Stimulated activated CD4-positive, alpha-beta T cell treated with anti-CD3 and anti-CD28 coated beads, Interleukin-1b, Interleukin-23, amount 100 ng/mL, for 24 hours (primary cell): ENCODE measurements at regions not wholly inside any gene's neighbourhood (a gene's known extent, or its start where the extent isn't known, plus 50 kb on each side); places are given as distances from the start of the nearest gene placed in this dataset.
"Not testable (repeated sequence)": the region's sequence is repeated elsewhere in the genome, so short reads cannot be mapped to it uniquely, and the experiment has no call there.

ENCODE experiments used
- DNase-seq, 4 experiments: peaks; one replicate each; pipeline ENCODE4 v3.0.0-alpha.2; 2020; ENCODE audit warnings: low read depth in 4 of 4, low spot score in 1 of 4

DNA sequence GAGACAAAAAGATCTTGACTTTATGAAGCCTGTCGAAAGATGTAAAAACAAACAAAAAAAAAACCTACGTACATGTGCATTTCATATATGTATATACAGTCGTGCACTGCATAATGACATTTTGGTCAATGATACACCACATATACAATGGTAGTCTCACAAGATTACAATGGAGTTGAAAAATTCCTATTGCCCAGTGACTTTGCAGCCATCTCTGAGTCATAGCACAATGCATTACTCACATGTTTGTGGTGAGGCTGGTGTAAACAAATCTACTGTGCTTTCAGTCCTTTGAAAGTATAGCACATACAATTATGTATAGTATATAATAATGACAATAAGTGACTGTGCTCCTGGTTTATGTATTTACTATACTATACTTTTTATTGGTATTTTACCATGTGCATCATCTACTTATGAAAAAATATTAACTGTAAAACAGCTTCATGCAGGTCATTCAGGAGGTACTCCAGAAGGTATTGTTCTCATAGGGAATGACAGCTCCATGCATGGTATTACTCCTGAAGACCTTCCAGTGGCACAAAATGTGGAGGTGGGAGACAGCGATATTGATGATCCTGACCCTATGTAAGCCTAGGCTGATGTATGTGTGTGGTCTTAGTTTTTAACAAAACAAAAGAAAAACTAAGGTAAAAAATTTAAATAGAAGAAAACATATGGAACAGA lies 73.7 kb upstream of the FST start:
- DNase-seq, result no peak

DNA sequence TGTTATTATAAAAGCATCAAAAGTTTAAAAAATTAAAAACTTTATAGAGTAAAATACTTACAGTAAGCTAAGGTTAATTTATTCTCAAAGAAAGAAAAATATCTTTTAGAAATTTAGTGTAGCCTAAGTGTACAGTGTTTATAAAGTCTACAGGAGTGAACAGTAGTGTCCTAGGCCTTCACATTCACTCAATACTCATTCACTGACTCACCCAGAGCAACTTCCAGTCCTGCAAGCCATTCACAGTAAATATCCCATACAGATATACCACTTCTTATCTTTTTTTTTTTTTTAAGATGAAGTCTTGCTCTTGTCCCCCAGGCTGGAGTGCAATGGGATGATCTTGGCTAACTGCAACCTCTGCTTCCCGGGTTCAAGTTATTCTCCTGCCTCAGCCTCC lies 73.1 kb upstream of the FST start:
- DNase-seq, result no peak

DNA sequence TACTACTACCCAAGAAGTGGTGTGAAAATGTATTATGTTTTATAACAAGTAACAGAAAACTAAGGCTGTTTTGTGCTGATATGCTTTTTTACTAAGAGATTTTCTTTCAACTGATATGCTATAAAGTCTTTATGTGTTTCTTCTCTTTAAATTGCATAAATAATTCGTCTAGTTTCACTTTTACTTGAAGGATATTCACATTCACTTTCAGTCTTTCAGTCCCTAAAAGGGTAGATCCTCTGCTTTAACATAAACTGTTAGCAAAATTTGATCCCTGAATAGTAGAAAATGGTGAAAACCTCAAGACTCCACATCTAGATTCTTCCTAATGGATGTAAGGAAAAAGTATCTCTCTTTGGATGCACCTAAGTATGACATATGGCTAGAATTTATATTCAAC lies 69.0 kb upstream of the FST start:
- DNase-seq, result no peak

DNA sequence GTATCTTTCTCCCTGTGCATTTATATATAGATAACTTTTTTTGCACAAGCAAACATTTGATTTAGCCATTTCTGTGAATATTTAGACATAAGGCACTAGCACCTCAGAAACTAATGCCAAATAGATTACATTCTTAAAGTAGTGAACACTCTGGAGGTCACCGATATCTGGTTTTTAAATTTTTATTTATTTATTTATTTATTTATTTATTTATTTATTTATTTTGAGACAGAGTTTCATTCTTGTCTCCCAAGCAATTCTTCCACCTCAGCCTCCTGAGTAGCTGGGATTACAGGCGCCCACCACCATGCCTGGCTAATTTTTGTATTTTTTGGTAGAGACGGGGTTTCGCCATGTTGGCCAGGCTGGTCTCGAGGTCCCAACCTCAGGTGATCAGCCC lies 67.9 kb upstream of the FST start:
- DNase-seq, result not testable (repeated sequence)

DNA sequence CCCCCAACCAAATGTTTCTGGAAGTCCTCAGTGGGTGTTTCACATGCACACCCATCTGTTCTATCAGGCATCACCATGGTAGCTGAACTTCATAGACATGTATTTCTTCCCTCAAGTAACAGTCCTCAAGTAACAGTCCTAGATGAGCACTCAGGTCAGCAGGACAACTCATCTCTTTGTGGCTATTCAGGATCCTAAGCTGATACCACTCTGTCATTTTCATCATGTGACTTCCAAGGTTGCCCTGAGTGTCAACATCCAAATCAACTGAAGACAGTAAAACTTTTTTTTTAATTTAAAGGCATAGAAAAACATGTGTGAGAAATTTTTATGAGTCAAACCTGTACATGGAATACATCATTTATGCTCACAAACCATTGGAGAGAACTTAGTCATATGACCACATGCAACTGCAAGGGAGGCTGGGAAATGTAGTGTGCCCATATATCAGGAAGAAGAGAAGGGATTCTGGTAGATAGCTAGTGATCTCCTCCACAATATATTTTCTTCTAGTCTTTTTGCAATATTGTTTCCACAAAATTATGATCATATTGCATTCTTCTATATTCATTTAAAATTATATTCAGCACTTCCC lies 64.2 kb upstream of the FST start:
- DNase-seq, result no peak

DNA sequence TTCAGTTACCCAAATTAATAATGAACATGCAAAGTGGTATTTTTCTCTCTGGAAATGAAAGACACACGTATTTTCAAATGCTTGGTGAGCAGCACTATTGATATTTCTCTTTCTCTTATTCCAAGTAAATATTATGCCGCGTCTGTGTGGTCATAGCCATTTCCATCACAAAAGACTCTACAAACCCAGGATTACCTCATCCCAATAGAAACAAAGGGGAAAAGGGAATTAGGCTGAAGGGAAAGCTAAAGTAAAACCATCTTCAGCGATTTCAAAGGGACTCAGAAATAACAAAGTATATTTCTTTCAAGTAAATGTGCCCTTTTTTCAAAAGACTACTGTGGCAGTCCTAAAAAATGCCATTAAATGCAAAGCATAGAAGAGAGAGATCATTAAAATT lies 62.0 kb upstream of the FST start:
- DNase-seq, result no peak

DNA sequence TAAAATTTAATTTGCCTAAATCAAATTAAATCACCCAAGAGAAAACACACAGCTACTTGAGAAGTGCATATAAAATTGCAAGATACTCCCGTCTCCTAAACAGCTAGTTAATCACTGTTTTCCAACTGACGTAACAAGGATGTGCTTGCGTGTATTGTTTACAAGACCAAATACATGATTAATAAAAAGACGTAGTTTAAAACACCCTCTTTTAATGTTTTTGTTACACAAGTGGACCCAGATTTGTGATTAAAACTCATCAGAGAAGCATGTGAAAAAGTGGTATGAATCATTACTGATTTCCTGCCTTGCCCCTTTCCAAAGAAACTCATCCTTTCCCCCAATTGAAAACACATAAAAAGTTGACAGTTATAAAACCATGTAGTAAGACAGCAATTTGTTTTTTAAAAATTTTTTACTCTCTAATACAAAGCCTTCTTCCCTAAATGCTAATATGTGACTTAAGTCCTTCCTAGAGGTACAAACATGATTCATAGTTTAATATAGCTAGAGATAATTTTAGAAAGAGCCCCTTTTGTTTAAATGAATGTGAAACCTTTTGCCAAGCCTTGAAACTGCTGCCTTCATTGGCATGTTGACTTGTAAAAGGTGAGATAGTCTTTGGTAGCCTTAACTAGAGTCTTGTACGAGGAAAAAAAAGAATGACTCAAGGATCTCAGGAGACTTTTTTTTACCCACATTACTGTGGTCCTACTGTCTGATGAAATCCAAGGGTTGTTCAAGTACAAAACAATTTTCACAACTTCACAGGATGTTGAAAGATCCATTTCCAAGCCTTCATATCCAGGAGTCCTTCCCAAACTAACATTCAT lies 61.4 kb upstream of the FST start:
- DNase-seq, result no peak

DNA sequence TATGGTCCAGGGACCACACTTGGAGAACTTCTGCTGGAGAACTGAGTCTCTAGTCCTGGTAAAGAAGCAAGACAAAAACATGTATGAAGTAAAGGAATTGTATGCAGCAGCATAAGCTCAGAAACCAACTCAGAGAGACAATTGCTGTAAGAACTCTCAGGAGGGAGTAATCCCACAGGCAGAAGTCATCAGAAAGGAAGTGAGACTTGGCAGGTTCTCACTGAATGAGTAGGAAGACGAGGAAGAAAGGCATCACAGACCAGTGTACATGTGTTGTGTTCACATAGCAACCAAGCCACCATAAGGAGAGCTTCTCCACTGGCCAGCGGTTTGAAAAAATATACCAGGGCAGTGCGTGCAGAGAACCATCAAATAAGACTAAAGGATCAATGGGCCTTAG lies 57.9 kb upstream of the FST start:
- no peak for DNase-seq

DNA sequence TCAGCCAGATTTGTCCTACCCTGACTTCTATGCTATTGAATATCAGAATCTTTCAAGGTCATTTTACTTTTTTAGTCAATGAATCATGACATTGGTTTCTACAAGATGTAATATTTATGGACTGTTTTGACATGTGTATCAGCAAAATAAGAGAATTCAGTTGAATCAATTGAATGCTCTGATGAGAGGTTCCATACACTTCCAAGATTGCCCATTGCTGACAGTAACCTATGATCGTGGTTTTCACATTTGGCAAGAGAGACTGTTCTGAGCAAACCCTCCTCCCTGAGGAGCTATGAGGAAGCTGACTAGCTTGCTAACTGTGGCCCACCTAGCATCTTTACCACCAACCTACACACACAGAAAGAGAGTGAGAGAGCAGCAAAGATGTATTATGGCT lies 56.7 kb upstream of the FST start:
- DNase-seq, result no peak

DNA sequence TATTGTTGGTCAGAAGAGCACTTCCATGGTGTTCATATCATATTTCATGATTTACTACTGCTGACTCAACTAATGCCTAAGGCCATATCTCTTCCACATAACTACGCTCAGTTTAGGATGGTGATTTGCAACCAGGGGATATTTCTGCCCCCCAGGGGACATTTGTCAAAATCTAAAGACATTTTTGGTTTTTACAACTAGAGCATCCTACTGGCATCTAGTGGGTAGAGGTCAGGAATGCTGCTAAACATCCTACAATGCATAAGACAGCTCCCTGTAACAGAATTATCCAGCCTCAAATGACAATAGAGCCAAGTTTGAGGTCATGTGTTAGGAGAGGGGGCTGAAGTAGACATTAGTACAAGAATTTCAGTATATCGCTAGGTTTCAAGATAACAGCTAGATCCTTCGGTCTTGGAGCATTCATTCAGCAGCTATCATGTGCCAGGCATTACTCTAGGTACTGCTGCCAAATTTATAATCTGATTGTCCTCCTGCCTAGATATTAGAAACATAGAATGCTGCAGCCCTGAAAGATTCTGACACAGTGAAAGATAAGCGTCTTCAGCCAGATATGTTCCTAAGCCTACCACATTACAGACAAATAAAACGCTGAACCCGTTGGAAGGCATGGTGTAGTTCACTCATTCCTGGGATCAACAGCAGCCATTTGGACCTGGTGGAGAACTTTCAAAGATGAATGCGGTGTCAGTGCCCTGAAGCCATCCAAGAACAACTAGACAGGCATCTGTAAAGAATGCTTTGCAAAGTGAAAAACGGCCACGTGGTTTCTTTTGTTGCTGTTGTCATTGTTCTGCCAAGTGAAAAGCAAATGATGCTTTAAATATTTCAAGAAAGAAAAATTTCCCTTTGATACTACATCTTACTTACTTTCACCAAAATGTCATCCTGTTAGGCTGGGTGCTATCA lies 55.5 kb upstream of the FST start:
- DNase-seq, result no peak

DNA sequence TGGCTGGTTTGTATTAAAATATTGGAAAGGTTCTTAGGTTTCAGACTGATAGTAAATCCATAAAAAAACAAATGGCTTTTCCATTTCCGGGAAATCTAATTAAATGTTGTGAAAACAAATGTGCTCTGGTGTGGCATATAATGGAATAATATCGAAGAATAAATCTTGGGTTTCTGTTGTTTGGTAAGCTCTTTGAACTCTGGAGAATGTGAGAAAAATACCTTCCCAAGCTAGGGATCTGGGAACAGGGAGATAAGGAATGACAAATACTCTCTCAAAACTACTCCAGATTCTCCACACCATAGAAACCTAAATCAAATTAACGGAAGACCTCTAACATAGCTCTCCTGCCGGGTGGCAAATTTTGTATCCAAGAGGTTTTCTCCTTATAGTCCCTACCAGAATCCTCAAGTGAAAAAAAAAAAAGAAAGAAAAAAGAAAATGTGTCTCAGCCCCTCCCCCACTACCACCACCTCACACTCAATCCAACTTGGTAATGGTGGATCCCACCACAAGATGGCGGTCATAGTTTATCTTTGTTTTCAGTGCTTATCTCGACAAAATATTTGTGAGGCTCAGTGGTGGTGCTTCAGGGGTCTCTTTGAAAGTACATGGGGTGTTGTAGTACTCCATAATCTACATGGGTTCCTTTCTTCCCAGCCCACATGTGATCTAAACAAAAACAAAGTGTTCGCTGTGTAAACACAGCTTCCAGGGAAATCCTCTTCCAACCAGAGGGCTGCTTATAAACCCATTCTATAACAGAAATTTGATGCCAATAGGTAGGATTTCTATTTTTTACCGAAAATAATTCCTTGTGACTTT lies 54.5 kb upstream of the FST start:
- DNase-seq, result peak in 1 of 4 experiments; percentile 1

DNA sequence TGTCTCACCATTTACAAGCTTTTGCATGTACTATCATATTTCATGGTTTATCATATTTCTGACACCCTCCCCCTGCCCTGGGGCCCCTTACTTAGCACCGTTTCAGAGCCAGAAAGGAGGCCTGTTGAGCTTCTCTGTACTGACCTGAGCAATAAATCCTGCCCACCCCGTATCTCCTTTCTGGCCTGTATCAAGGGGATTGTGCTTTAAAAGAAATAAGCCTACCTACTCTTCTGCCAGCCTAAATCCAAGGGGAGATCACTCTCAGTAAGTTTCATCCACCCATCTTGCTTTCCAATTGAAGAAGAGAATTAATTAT lies 54.0 kb upstream of the FST start:
- DNase-seq, result no peak

DNA sequence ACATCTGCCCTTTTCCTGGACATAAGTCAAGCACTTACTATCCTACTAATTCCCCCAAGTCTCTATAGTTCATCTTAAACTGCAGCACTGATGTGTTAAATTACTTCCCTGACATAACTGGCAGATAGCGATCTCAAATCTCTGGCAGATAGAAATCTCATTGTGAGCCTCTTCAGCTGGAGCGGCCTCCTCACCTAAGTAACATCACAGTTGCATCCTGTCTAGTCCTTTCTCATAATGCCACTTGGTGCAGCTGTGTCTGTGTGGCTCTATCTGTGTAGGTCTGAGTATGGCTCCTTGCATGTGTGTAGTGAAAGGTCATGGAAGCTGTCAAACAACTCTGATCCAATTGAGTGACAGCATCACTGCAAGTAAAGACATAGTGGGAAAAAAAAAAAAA lies 53.6 kb upstream of the FST start:
- DNase-seq, result no peak

DNA sequence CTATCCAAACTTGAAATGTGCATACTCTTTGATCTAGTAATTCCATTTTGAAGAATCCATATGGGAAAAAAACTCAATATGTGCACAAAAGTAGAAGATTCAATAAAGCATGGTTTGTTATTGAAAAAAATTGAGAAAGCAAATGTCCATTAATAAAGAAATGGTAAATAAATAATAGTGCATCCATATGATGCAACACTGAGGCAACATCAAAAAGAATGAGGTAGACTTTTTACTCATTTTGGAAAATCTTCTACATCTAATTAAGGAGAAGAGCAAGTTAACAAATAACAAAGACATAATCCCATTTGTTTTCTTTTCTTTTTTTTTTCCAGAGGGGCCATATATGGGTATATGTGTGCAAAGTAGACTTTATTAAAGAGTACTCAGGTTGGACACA lies 52.5 kb upstream of the FST start:
- DNase-seq, result no peak

DNA sequence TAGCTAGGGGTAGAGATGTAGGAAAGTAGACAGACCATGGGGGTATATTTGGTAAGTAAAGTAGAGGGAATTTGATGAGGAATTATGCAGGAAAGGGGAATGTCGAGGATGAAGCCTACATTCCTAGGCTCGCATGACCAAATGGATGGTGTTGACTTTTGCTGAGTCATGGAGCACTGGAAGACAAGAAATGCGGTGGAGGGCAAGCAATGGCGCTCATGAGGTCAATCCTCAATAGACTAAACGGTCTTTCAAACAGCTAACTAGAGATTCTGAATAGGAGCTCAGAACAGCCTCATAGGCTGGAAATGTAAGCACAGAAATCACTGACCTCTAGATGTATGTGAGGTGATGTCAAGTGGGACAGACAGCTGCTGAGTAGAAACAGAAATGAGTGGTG lies 50.7 kb upstream of the FST start:
- DNase-seq, result no peak

DNA sequence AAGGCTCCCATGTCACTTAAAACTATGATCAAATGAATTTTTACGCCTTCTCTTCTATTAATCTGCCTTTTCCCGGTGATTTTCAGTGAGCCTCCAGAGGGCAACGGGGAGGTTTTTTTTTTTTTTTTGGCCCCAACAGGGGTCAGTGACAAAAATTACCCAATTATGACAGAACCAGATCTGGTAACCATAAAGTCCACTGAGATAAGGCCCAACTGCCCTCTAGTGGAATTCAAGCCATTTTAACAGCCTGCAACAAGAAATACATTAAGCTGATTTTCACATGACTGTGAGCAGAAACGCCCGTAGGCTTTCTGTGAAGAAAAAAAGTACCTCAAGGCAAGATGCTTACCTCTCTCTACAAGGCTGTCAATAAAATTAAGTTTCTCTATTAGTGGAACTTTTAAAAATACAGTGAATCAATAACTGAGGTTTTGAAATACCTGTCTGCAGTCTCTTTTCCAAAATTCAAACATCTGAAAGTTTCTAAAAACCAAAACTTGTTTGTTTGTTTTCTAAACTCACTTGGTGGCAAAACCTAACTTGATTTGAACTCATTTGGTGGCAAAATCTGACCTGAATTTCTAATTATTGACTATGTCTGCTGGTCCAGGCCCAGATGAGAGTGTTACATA lies 49.7 kb upstream of the FST start:
- no peak for DNase-seq
